Coronary artery (tissue), 2 donors: ENCODE measurements at regions not wholly inside any gene's neighbourhood (a gene's known extent, or its start where the extent isn't known, plus 50 kb on each side); places are given as distances from the start of the nearest gene placed in this dataset.

Experiments used
- DNase-seq: peaks from one replicate; pipeline ENCODE4 v3.0.0-alpha.2; 2017; ENCODE audit warnings: low spot score
- H3K27ac ChIP-seq, 2 donors: fragments of 200-600 bp; sonication (generic); one replicate each; pipeline ENCODE4 v1.5.1; 2016 to 2019
- H3K4me3 ChIP-seq: fragments of 200-600 bp; sonication (generic); 2 replicates; pipeline ENCODE4 v1.5.1; 2016; ENCODE audit warnings: mild to moderate bottlenecking, moderate library complexity
- TF ChIP-seq, protein P1 (sequence below): fragments of 200-600 bp; sonication (generic); IDR thresholded peaks from one replicate; pipeline ENCODE4 v1.5.1; 2019; ENCODE audit warnings: antibody characterized with exemption

DNA sequence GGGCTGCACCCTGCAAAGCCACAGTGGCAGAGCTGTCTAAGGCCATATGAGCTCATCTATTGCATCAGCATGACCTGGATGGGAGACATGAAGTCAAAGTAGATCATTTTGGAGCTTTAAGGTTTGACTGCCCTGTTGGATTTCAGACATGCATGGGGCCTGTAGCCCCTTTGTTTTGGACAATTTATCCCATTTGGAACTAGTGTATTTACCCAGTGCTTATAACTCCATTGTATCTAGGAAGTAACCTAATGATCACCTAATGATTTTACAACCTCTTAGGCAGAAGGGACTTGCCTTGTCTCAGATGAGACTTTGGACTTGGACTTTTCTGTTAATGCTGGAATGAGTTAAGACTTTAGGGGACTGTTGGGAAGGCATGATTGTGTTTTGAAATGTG, 575.4 kb downstream of the EPM2A start:
- DNase-seq, result no peak
- Histone ChIP-seq H3K4me3 (no peak overlapping the region), H3K27ac (no peak overlapping the region)
- TF ChIP-seq, protein P1, sequence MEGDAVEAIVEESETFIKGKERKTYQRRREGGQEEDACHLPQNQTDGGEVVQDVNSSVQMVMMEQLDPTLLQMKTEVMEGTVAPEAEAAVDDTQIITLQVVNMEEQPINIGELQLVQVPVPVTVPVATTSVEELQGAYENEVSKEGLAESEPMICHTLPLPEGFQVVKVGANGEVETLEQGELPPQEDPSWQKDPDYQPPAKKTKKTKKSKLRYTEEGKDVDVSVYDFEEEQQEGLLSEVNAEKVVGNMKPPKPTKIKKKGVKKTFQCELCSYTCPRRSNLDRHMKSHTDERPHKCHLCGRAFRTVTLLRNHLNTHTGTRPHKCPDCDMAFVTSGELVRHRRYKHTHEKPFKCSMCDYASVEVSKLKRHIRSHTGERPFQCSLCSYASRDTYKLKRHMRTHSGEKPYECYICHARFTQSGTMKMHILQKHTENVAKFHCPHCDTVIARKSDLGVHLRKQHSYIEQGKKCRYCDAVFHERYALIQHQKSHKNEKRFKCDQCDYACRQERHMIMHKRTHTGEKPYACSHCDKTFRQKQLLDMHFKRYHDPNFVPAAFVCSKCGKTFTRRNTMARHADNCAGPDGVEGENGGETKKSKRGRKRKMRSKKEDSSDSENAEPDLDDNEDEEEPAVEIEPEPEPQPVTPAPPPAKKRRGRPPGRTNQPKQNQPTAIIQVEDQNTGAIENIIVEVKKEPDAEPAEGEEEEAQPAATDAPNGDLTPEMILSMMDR, result no peak

DNA sequence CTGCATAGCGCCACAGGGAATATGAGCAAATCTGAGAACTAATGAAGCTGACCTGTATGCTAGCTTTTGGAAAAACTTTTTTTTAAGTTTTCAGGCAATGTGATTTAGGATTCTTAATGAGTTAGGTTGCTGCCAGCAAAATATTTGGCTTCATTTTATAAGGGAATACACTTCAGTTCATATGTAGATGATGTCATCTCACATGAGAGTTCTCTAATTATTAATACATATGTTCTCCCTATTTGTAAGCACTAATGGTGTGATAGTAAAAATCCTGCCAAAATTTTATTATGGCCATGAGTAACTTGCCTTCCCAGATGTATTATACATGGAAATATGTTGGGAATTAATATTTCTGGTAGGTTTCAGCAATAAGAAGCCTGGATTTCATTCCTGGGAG, 573.8 kb downstream of the EPM2A start:
- TF ChIP-seq, protein P1, result no peak
- DNase-seq, result no peak
- Histone ChIP-seq H3K27ac (no peak overlapping the region), H3K4me3 (no peak overlapping the region)

DNA sequence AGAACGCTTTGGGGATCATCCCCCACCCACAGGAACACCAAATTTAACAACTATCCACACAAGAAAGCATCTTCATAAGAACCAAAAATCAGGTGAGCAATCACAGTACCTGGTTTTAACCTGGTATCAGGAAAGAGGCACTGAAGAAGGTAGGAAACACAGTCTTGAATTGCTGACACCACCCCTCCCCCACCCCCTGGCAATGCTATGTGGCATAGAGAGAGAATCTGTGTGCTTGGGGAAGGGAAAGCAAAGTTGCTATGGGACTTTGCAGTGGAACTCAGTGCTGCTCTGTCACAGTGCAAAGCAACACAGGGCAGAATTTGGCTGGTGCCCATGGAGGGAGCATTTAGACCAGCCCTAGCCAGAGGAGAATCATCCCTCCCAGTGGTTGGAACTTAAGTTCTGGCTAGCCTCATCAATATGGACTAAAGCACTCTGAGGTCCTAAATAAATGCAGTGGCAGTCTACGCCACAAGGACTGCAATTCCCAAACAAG, 565.5 kb downstream of the EPM2A start:
- TF ChIP-seq, protein P1, result no peak
- H3K27ac ChIP-seq, result no peak overlapping the region
- no peak overlapping the region for H3K4me3 ChIP-seq
- no peak for DNase-seq

DNA sequence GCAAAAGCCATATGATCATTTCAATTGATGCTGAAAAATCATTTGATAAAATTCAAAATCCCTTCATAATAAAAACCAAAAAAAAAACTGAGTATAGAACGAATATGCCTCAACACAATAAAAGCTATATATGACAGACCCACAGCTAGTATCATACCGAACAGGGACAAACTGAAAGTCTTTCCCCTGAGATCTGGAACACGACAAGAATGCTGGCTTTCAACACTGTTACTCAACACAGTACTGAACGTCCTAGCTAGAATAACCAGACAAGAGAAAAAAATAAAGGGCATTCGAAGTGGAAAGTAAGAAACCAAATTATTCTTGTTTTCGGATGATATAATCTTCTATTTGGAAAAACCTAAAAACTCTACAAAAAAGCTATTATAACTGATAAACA, 559.9 kb downstream of the EPM2A start:
- H3K4me3 ChIP-seq, result no peak overlapping the region
- DNase-seq, result no peak
- TF ChIP-seq, protein P1, result no peak
- no peak overlapping the region for H3K27ac ChIP-seq

DNA sequence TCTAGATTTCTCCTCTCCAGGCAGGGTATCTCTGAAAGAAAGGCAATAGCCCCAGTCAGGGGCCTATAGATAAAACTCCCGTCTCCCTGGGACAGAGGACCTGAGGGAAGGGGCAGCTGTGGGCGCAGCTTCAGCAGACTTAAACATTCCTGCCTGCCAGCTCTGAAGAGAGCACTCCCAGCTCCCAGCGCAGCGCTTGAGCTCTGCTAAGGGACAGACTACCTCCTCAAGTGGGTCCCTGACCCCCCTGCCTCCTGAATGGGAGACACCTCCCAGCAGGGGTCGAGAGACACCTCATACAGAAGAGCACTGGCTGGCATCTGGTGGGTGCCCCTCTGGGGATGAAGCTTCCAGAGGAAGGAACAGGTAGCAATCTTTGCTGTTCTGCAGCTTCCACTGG, 556.9 kb downstream of the EPM2A start:
- TF ChIP-seq, protein P1, result no peak
- H3K4me3 ChIP-seq, result no peak overlapping the region
- DNase-seq, result no peak
- no peak overlapping the region for H3K27ac ChIP-seq

DNA sequence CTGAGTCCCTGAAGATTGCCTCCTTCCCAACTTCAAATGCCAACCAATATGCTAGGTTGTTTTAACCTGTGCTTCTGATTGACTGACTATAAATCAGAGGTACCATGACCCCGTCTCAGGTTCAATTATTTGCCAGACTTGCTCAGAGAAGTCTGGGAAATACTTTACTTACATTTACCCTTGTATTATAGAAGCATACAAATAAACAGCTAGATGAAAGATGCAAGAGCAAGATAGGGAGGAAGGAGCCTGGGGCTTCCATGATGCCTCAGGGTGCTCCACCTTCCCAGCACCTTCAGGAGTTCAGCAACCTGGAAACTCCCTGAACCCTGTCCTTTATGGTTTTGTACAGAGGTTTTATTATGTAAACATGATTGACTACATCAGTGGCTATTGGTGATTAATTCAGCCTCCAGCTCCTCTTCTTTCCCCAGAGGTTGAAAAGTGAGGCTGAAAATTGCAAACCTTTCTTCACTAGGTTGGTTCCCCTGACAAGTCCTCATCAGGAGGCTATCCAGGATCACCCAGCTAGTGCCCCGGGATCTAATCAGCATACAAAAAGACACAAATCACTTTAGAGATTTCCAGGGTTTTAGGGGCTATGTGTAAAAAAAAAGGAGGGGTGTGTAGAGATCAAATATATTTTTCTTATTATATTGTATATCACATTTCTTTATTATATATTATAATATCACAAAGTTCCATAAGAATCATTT, 547.7 kb downstream of the EPM2A start:
- TF ChIP-seq, protein P1, result no peak
- DNase-seq, result no peak
- Histone ChIP-seq H3K27ac (no peak overlapping the region), H3K4me3 (no peak overlapping the region)

DNA sequence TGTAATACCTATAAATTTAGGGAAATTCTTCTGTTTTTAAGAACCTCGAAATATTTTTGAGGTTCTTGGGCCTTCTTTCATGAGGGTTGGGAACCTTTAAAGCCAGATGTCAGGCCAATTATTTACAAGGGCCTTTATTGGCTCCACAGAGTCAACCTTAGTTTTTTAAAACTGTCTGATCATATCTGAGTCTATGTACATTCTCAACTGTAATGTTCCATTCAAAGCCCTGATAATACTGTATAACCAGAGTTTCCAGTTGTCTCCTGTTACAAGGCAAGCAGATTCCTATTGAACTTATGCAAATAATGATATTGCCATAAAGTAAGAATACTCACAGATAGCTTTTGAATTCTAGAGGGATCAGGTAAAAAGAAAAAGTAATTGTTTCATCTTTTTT, 545.5 kb downstream of the EPM2A start:
- no peak overlapping the region for H3K27ac ChIP-seq
- no peak for DNase-seq
- TF ChIP-seq, protein P1, result no peak
- no peak overlapping the region for H3K4me3 ChIP-seq
